ENCODE measurements at regions not wholly inside any gene's neighbourhood (a gene's known extent, or its start where the extent isn't known, plus 50 kb on each side); places are given as distances from the start of the nearest gene placed in this dataset.

GRCh38 chrX:43065978-43066377 is 288.0 kb upstream of the PPP1R2C start:
- TF ChIP-seq POLR2A (IDR thresholded peaks at IDR 0.05; ENCODE audit: low read length) (no peak), GATA1 (IDR thresholded peaks at IDR 0.05; ENCODE audit: low read depth, low read length) (no peak)

Measured in erythroblast (primary cell).